Adrenal gland (tissue), 9 donors: ENCODE measurements at regions not wholly inside any gene's neighbourhood (a gene's known extent, or its start where the extent isn't known, plus 50 kb on each side); places are given as distances from the start of the nearest gene placed in this dataset.
"Not testable (repeated sequence)": the region's sequence is repeated elsewhere in the genome, so short reads cannot be mapped to it uniquely, and the experiment has no call there.

ENCODE experiments used
- DNase-seq, 7 donors: peaks; one replicate each; pipeline ENCODE4 v3.0.0-alpha.2; 2019 to 2020
- H3K27ac ChIP-seq, 5 donors: fragments of 200-600 bp; sonication (generic) in 4 of 5; 1 replicate in 3 of 5; 2 replicates in 2 of 5; pipeline versions ENCODE4 v1.5.1 to v1.8.0; 2016 to 2020; ENCODE audit warnings: mild to moderate bottlenecking in 1 of 5
- H3K27me3 ChIP-seq: fragments of 200-600 bp; 2 replicates; pipeline ENCODE4 v1.8.0; 2021
- H3K36me3 ChIP-seq, 2 donors: fragments of 200-600 bp; replicated peaks in 1 of 2; 1 replicate in 1 of 2; 2 replicates in 1 of 2; pipeline versions ENCODE4 v1.5.1 to v1.8.0; 2018 to 2022
- H3K4me1 ChIP-seq, 2 donors: fragments of 200-600 bp; replicated peaks in 1 of 2; 1 replicate in 1 of 2; 2 replicates in 1 of 2; pipeline versions ENCODE4 v1.5.1 to v1.8.0; 2018 to 2021
- H3K4me3 ChIP-seq, 4 donors: fragments of 200-600 bp; sonication (generic) in 3 of 4; one replicate each; pipeline ENCODE4 v1.5.1; 2016 to 2018
- H3K9me3 ChIP-seq, 3 donors: fragments of 200-600 bp; sonication (generic) in 1 of 3; replicated peaks in 1 of 3; 1 replicate in 2 of 3; 2 replicates in 1 of 3; pipeline versions ENCODE4 v1.5.1 to v1.8.0; 2016 to 2021
- POLR2A ChIP-seq, 2 donors: fragments of 450-650 bp; IDR thresholded peaks; one replicate each; pipeline ENCODE4 v1.6.1; 2017; ENCODE audit warnings: antibody characterized with exemption in 2 of 2, mild to moderate bottlenecking in 2 of 2, moderate library complexity in 1 of 2
- WGBS, 4 donors: extraction: QIAGEN DNeasy Blood & Tissue Kit in 2 of 4; methylation state at CpG; one replicate each; pipeline versions ENCODE4 v1.1.5 to v1.1.7; 2013 to 2017; 5-methylcytosine and 5-hydroxymethylcytosine counted together
- intact Hi-C, 2 donors: fragments of 100-400 bp; cut with DNase I; formaldehyde crosslinking; loops; one replicate each; pipeline versions ENCODE4 v1.14.1 to v1.15.0; 2022 to 2023
- TF ChIP-seq, protein P1 (sequence below), 6 experiments: fragments of 450-650 bp in 4 of 6; fragments of 200-600 bp in 2 of 6; sonication (generic) in 1 of 6; IDR thresholded peaks; 1 replicate in 5 of 6; 2 replicates in 1 of 6; pipeline versions ENCODE4 v1.5.1 to v1.8.0; 2016 to 2021; ENCODE audit warnings: antibody characterized with exemption in 6 of 6, mild to moderate bottlenecking in 2 of 6, moderate library complexity in 1 of 6
- donor health status: healthy with polysubstance abuse.
- donor health status: Bipolar disorder and iron deficiency.
- donor health status: DM: yes; HTN: yes; CAD: no.
- donor health status: DM: no; HTN: no; CAD: no.
- donor health status: DM: no; HTN: no; CAD: no.

DNA sequence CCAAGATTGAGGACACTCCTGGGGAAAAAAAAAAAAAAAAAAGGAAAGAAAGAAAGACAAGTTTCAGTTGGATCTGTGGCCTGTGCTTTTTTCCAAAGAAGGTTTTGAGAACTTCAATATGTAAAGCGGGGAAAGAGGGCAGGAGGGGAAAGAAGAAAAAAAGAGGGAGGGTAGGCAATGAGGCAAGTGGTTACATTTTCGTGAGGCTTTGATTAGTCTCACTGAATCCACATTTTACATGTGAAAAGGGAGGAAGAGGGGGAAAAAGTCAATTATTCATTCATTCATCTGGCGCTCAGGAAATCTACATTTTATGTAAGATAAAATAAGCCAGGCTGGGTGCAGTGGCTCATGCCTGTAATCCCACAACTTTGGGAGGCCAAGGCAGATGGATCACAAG, 315.2 kb upstream of the PAPPA start:
- TF ChIP-seq POLR2A (IDR thresholded peaks at IDR 0.05), result no peak
- TF ChIP-seq, protein P1, sequence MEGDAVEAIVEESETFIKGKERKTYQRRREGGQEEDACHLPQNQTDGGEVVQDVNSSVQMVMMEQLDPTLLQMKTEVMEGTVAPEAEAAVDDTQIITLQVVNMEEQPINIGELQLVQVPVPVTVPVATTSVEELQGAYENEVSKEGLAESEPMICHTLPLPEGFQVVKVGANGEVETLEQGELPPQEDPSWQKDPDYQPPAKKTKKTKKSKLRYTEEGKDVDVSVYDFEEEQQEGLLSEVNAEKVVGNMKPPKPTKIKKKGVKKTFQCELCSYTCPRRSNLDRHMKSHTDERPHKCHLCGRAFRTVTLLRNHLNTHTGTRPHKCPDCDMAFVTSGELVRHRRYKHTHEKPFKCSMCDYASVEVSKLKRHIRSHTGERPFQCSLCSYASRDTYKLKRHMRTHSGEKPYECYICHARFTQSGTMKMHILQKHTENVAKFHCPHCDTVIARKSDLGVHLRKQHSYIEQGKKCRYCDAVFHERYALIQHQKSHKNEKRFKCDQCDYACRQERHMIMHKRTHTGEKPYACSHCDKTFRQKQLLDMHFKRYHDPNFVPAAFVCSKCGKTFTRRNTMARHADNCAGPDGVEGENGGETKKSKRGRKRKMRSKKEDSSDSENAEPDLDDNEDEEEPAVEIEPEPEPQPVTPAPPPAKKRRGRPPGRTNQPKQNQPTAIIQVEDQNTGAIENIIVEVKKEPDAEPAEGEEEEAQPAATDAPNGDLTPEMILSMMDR (IDR thresholded peaks at IDR 0.05), result no peak
- 57 to 82% (median 77%) methylated on average over 3 of the region's 3 CpGs for WGBS, 4 donors
- no peak for DNase-seq
- Histone ChIP-seq H3K27me3 (no peaks in the 10 kb centered on the region), H3K4me3 (no peak overlapping the region), H3K27ac (no peak overlapping the region), H3K36me3 (no peaks in the 10 kb centered on the region), H3K9me3 (no peaks in the 10 kb centered on the region), H3K4me1 (no peaks in the 10 kb centered on the region)
- intact Hi-C loops, result no loop called here

GRCh38 chr9:115844433-115844832, 309.2 kb upstream of the PAPPA start:
- H3K9me3 ChIP-seq, DNase-seq, H3K4me3 ChIP-seq, intact Hi-C loops, H3K27ac ChIP-seq, H3K4me1 ChIP-seq, H3K36me3 ChIP-seq, H3K27me3 ChIP-seq: not testable (repeated sequence)
- 80 to 87% (median 85%) methylated on average over 8 of the region's 8 CpGs for WGBS, 4 donors

DNA sequence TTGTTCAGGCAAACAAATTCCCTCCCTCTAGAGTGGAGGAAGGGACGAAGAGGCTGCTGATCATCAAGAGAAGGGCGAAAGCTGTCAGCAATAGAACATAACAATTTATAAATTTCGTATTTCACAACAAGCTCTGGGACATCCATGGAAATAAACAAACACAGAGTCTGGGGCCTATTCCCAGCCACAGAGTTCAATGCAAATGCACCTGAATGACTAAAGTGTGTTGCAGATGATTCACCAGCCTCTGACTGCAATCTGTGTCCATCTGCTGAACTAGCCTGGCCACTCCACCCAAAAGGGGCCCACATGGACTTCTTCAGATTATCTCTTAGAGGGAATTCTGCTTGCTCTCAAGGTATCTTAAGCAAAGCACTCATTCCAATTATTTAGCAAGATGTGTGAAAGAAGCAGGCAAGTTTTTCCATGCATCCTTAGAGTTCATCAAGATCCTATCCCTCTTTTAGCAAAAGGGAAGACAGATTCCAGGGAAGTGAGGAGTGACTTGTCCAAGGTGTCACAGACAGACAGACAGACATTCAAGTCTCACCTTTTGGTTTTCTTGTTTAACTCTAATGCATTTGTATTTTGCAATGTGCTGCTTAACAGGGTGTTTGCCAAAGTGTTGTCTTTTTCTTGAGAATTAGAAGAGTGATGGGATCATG, 307.8 kb upstream of the PAPPA start:
- Histone ChIP-seq H3K27ac (no peak overlapping the region), H3K4me1 (no peaks in the 10 kb centered on the region), H3K36me3 (no peaks in the 10 kb centered on the region), H3K9me3 (no peaks in the 10 kb centered on the region), H3K4me3 (no peak overlapping the region), H3K27me3 (no peaks in the 10 kb centered on the region)
- WGBS, 4 donors, result 55 to 67% (median 57%) methylated on average over 3 of the region's 3 CpGs
- intact Hi-C loops, result no loop called here
- TF ChIP-seq, protein P1 (IDR thresholded peaks at IDR 0.05), result no peak
- no peak for DNase-seq

DNA sequence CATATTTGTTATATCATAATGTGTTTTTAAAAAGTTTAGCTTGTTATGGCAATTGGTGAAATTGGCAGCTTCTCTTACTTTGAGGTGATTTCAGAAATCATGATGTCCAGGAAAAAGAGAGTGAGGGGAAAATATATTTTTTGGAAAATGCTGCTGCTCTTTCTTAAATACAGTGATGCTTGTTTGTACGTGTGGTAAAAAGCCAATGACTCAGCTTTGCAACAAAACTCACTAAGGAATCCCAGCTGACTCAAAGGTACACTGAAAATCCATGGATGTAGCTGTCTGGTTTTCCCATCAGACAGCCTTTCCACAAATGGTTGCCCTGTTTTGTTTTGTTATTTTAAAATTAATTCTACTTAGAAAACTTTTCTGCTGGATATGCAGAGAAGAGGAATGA, 306.4 kb upstream of the PAPPA start:
- TF ChIP-seq, protein P1 (IDR thresholded peaks at IDR 0.05), result no peak
- TF ChIP-seq POLR2A (IDR thresholded peaks at IDR 0.05), result no peak
- H3K9me3 ChIP-seq, result no peaks in the 10 kb centered on the region
- no peaks in the 10 kb centered on the region for H3K4me1 ChIP-seq
- no peaks in the 10 kb centered on the region for H3K27me3 ChIP-seq
- no peak overlapping the region for H3K4me3 ChIP-seq
- intact Hi-C loops, result no loop called here
- H3K27ac ChIP-seq, result no peak overlapping the region
- H3K36me3 ChIP-seq, result no peaks in the 10 kb centered on the region
- DNase-seq, result no peak
- WGBS, 4 donors, result 38 to 55% (median 40%) methylated on average over 1 of the region's 1 CpG

GRCh38 chr9:115849679-115850412, 303.7 kb upstream of the PAPPA start:
- intact Hi-C loops, result no loop called here

More at GRCh38 chr9:115849679-115850412, 303.7 kb upstream of the PAPPA start:
- no peak for TF ChIP-seq POLR2A (IDR thresholded peaks at IDR 0.05)
- TF ChIP-seq, protein P1 (IDR thresholded peaks at IDR 0.05), result no peak
- Histone ChIP-seq H3K27ac (no peak overlapping the region), H3K27me3 (no peaks in the 10 kb centered on the region), H3K4me3 (no peak overlapping the region), H3K4me1 (no peaks in the 10 kb centered on the region), H3K9me3 (no peaks in the 10 kb centered on the region), H3K36me3 (no peaks in the 10 kb centered on the region)
- 49 to 65% (median 55%) methylated on average over 3 of the region's 3 CpGs for WGBS, 4 donors
- DNase-seq, result no peak
